Posterior cingulate gyrus (tissue), 11 donors: ENCODE measurements at regions not wholly inside any gene's neighbourhood (a gene's known extent, or its start where the extent isn't known, plus 50 kb on each side); places are given as distances from the start of the nearest gene placed in this dataset.
A peak's percentile ranks its signal among the peaks of the same experiment; 100 is the strongest.

Experiments
- DNase-seq, 10 donors: peaks; one replicate each; pipeline versions ENCODE4 v3.0.0 to v3.0.0-alpha.2; 2020 to 2021; ENCODE audit warnings: mixed read lengths in 3 of 10
- intact Hi-C: fragments of 100-400 bp; cut with DNase I; formaldehyde crosslinking; loops from one replicate; pipeline ENCODE4 v1.15.1; 2023

GRCh38 chr18:25962919-25963318 is 127.5 kb downstream of the SS18 start:
- intact Hi-C loops = no loop called here
- no peak for DNase-seq

- intact Hi-C loops = no loop called here
- DNase-seq = no peak
These were observed 128.2 kb downstream of the SS18 start for GRCh38 chr18:25962176-25962575.

DNA sequence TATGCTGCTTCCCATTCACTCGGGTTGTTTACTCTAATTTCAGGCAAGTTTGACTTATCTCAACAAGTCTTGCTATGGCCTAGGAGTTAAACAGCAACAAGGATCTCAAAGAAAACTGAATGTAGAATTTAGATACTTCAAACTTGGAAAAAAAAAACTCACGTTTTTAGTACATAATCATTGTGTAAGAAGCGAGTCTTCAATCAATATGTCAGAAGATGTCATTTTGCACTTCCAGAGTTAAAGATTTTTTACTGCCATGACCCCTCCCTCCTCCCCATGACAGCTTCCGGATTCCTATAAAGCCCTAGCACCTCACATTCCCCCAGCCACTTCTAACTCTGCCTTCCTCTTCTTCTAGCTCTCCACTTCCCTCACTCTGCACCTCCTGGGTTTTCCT is 133.4 kb downstream of the SS18 start:
- intact Hi-C loops = no loop called here
- no peak for DNase-seq

GRCh38 chr18:25953111-25953510 is 137.3 kb downstream of the SS18 start:
- intact Hi-C loops = no loop called here
- no peak for DNase-seq

DNA sequence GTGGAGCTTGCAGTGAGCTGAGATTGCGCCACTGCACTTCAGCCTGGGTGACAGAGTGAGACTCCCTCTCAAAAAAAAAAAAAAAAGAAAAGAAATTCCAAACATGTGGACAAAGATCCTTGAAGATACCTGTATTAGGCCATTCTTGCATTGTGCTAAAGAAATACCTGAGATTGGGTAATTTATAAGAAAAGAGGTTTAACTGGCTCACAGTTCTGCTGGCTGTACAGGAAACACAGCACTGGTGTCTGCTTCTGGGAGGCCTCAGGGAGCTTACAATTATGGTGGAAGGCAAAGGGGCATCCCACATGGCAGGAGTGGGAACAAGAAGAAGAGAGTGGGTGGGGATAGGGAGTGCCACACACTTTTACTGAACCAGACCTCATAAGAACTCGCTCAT is 140.1 kb downstream of the SS18 start:
- intact Hi-C loops = no loop called here
- DNase-seq = no peak

DNA sequence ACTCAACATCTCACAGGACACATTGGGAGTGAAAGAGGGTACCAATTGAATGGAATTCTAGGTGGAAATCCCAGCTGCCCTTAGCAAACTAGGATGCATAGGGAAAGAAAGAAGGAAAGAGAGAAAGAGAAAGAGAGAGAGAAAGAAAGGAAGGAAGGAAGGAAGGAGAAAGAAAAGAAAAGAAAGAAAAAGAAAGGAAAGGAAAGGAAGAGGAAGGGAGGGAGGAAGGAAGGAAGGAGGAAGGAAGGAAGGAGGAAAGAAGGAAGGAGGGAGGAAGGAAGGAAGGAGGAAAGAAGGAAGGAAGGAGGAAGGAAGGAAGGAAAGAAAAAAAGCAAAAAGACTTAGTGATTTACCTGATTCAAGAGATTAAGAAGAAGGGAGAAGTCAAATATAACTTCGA is 143.9 kb downstream of the SS18 start:
- intact Hi-C loops = no loop called here
- DNase-seq = no peak

- intact Hi-C loops = no loop called here
- DNase-seq = no peak
These were observed 155.1 kb downstream of the SS18 start for GRCh38 chr18:25935356-25935755.

DNA sequence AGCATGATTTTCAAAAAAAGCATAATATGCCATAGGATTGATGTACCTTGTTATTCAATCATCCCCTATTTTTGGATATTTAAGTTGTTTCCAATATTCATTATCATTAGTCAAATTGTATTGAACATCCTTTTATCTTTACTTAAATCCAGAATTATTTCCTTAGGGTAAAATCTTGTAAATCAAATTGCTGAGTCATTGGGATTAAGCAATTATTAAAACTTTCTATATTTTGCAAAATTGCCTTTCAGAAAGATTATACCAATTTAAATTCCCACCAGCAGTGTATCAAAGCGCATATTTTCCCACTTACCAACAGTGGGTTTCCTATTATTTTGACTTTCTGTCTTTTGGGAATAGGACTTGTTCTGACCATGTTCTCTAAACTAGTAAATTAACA is 159.3 kb downstream of the SS18 start:
- DNase-seq = no peak
- intact Hi-C loops = no loop called here

DNA sequence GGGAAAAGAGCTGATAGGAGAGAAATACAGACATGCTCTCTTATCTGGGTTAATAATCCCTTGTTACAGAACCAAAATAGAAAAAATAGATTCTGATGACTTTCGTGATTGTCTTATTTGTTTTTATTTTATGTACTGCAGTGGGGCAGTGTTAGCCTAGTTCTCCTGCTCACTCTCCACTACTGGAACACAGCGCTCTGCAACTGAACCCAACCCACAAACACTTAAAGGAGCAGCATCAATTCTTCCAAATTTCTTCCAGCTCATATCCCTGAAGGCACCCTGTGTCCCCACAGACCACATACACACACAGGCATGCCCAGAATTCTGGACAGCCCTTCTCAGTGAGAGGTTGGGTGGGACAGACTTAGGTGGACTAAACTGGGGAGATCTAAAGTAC is 160.6 kb downstream of the SS18 start:
- intact Hi-C loops = no loop called here
- no peak for DNase-seq

DNA sequence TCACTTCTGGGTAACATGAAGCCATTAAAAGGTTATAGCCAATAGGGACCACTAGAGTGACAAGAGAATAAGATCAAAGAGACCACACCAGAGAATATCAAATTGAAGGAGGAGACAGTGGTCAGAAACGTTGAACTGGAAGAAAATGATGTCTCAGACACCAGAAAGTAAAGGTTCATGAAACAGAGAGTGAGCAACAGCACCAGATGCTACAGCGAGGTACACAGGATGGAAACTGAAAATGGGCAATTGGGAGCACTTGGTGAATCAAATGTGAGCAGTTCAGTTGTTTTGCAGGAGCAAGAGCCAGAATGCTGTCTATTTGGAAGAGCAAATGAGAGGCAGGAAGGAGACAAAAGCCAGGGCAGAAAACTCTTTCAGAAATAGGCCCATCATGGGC is 162.6 kb downstream of the SS18 start:
- DNase-seq = no peak
- intact Hi-C loops = no loop called here

DNA sequence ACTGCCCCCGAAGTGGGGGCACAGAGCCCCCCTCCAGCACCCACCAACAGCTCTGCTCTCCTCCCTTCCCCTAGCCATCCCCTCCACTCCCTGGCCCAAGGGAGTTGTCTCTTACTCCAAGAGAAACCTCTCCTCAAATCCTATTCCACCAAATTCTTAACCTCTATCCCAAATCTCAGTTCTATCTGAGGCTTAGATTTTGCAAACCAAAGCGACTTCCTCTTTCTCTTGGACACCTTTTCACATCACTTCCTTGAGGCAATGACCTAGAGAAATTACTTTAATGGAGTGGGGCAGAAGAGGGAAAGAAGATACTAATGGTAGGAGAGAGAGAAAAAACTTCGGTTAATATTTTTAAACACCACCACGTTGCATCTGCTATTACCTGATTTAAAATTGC is 167.2 kb downstream of the SS18 start:
- intact Hi-C loops = no loop called here
- no peak for DNase-seq

DNA sequence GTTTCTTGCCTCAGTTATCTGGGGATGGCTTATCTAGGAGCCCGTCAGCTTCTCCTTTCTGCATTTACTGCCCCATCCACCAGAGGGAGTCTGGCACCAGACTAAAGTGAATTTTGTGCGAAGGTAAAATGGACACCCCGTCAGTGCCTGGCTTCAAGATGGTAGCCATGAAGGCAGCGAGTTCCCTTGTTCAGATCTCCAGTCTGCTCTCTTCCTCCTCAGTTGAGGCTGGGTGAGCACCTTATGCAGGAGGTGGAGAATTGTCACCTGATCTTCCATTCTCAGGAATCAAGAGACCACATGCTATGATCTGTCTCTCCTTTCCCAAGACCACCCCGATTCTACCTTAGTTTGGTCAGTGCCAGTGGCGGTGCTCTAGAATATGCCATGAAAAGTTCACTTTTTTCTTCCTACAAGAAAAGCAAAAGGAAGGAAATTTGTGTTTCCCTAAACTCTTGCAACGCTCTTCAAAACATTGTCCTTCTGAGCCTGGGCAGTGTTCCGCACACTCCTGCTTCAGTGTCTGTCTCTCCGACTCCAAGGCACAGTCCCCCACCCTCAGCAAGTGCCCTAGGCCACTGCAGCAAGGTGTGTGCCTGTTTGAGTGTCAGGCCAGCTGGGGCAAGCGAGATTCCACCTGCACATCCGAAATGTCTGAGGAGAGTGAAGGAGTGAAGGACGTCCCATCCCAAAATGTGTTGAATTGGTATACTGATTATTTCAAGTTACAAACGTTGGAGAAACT is 168.6 kb downstream of the SS18 start:
- peak in 2 of 10 donors; percentile 24 to 70 for DNase-seq
- intact Hi-C loops = no loop called here

- intact Hi-C loops = no loop called here
- DNase-seq = no peak
These were observed 174.5 kb downstream of the SS18 start for GRCh38 chr18:25915907-25916306.

GRCh38 chr18:25898965-25899364 is 191.4 kb downstream of the SS18 start:
- no peak for DNase-seq
- intact Hi-C loops = loop anchor here (5.0 kb wide), 1 partner anchor 1017 kb away; no protein-coding TSS in a partner anchor

DNA sequence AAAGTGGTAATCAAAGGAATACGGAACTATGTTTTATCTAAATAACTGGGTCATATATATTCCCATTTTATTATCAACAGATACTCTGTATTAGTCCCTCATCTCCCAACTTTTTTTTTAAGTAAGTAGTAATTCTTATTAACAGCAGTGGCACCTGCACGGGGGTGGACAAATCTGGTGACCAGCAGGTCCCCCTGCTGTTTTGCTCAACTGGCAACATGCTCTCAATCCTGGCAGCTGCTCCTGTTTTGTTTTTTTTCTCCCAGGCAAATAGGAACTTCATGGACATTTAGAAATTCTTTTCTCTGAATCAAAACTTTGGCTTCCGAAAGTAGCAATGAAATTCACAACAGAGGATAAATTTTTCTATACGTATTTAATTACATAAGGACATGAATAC is 193.5 kb downstream of the SS18 start:
- intact Hi-C loops = loop anchor here (5.0 kb wide), 1 partner anchor 1015 kb away; no protein-coding TSS in a partner anchor
- DNase-seq = no peak

GRCh38 chr18:25896178-25896780 is 194.1 kb downstream of the SS18 start:
- DNase-seq = peak in 1 of 10 donors; percentile 67
- intact Hi-C loops = loop anchor here (5.0 kb wide), 1 partner anchor 1014 kb away; no protein-coding TSS in a partner anchor

GRCh38 chr18:25895518-25895917 is 194.9 kb downstream of the SS18 start:
- no peak for DNase-seq
- intact Hi-C loops = loop anchor here (5.0 kb wide), 1 partner anchor 1013 kb away; no protein-coding TSS in a partner anchor

DNA sequence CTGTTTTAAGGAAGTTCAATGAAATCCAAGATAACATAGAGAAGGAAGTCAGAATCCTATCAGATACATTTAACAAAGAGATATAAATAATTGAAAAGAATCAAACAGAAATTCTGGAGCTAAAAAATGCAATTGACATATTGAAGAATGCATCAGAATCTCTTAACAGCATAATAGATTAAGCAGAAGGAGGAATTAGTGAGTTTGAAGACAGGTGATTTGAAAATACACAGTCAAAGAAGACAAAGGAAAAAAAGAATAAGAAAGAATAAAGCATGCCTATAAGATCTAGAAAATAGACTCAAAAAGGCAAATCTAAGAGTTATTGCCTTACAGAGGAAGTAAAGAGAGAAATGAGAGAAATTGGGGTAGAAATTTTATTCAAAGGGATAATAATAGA is 204.1 kb downstream of the SS18 start:
- intact Hi-C loops = no loop called here
- DNase-seq = no peak

DNA sequence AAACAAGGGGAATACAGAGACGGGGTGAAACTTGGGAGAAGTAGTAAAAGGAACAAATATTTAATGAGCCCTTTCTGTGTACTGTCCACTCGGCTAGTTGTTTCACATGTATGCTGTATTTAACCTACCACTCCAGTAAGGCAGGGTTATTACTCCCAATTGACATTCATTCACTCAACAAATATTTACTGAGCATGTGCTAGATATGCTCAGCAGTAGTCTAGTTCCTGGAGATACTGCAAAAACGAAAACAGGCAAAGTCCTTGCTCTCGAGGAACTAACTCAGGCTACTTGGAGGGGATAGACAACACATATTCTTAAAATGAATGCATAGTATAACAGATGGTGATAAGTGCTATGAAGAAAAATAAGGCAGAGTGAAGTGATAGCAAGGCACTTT is 207.3 kb downstream of the SS18 start:
- no peak for DNase-seq
- intact Hi-C loops = no loop called here

DNA sequence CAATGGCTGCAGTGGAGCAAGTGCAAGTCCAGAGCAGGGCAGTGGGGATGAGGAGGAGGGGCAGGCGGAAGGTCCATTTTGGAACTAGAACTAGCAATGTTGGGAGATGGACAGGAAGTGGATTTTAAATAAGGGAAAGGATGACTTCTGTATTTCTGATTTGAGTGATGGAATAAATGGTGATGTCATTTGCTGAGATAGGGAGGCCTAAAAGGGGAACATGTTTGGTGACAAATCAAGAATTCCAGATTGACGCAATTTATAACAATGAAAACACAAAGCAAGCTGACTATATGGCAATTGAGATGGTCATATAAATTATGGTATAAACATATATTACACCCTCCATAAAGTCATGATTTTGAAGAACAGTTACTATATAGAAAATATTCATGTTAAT is 209.3 kb downstream of the SS18 start:
- no peak for DNase-seq
- intact Hi-C loops = no loop called here

DNA sequence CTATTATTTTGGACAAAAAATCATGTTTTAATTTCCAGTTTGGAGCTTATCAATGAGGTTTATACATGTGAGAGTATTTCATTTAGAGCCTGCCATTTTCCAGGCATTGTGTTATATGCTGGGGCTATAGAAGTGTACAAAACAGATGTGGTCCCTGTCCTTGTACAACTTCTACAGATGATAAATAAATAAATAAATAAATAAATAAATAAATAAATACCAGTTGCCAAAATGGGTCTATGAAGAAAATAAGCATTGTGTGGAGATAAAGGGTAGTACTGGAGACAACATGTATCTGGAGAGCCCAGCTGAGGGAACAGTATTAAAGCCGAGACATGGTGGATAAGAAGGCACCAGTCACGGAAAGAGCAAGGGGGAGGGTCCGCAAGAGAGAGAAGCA is 210.0 kb downstream of the SS18 start:
- intact Hi-C loops = no loop called here
- no peak for DNase-seq

- intact Hi-C loops = no loop called here
- DNase-seq = no peak
These were observed 214.0 kb downstream of the SS18 start for GRCh38 chr18:25876330-25876948.
